NCI-H2081 (cell line): ENCODE measurements at regions not wholly inside any gene's neighbourhood (a gene's known extent, or its start where the extent isn't known, plus 50 kb on each side); places are given as distances from the start of the nearest gene placed in this dataset.
"Not testable (repeated sequence)": the region's sequence is repeated elsewhere in the genome, so short reads cannot be mapped to it uniquely, and the experiment has no call there.

Experiments used
- DNase-seq, 2 experiments: peaks; one replicate each; lab custom pipeline; 2025; lab: John Stamatoyannopoulos, UW

GRCh38 chr2:40579247-40579646, 127.4 kb upstream of the SLC8A1 start:
- no peak for DNase-seq

DNA sequence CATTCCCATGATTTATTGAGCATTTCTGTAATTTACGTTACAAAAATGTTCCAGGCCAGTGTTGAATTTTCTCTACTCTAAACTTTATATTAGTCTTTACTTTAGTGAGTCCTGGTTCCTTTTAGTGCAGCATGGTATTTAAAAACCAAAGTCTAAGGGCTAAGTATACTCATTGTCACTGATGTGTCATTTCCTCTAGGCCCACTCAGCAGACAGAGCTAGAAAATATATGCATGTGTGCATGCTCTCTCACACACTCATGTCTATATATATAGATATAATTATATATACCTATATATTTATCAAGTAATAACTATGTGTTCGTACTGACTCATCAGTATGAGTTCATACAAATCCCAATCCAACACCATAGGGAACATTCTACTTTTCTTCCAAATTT, 132.5 kb upstream of the SLC8A1 start:
- DNase-seq = no peak

GRCh38 chr2:40591774-40592173, 139.9 kb upstream of the SLC8A1 start:
- DNase-seq = no peak

- no peak for DNase-seq
Measured at GRCh38 chr2:40592218-40592617, 140.3 kb upstream of the SLC8A1 start.

GRCh38 chr2:40606862-40607261, 155.0 kb upstream of the SLC8A1 start:
- no peak for DNase-seq

- no peak for DNase-seq
Measured at GRCh38 chr2:40611196-40611595, 159.3 kb upstream of the SLC8A1 start.

- no peak for DNase-seq
Measured at GRCh38 chr2:40625849-40626248, 174.0 kb upstream of the SLC8A1 start.

- DNase-seq = no peak
Measured at GRCh38 chr2:40628556-40628955, 176.7 kb upstream of the SLC8A1 start.

DNA sequence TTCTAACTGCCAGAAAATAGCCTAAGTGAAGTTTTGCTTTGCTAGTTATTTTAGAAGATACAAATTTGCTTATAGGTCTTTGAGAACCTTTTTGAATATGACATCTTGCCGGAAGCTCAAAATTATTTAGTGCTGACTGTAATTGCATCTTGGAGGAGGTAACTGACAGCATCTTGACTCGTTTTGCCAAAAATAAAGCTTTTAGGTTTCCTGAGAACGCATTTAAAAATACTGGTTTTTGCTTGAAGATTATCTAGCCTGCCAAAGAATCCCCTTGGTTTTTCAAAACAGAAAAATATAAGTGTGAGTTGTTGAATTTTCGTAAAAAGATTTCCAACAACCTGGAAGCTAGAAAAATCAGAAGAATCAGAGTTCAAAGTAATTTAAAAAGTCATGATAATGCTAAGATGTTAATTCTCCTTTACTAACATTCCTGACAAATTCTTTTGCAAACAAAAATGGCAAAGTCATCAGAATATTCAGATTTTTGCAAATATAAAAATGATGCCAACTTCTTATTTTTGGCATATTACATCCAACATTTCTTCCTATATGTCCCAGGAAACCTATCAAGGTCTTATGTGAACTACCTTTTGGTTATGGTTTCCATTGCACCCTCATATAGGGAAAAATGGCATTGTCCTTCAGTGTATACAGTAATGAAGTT, 178.0 kb upstream of the SLC8A1 start:
- DNase-seq = no peak

DNA sequence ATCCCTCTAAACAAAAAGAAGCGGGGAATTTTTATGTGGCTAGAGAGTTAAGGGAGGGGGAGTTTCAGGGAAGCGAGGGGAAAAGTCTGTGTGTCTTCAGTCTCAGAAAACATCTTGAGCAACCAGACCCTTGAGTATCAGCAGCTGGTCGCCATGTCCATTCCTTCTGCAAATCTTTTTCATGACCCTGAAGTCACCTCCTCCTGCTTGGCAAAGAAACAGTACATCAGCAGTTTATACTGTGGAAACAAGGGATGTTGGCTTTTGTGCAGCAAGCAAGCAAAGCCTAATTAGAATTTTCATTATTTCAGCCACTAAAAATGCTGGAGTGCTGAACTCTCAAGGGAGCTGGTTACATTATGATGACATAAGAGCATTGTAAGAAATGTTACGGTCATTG, 187.4 kb upstream of the SLC8A1 start:
- DNase-seq = no peak

GRCh38 chr2:40642237-40642636, 190.3 kb upstream of the SLC8A1 start:
- DNase-seq = peak in 1 of 2 experiments; percentile 25

DNA sequence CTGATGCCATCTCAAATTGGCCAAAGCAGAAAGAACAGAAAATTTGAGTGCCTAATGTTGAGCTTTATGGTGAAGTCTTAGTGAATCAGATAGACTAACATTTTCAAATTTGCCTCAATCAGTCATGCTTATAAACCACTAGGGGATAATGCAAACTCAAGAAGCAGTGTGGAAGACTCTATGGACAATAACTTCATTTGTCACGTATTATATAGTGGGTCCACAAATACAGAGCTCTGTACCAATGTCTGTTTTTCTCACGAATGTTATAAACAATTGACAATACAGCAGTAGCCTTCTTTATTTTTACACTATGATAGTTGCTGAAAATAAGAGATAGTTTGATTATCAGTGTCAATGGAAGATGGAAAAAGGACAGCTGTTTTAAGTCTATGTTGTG, 190.8 kb upstream of the SLC8A1 start:
- no peak for DNase-seq

DNA sequence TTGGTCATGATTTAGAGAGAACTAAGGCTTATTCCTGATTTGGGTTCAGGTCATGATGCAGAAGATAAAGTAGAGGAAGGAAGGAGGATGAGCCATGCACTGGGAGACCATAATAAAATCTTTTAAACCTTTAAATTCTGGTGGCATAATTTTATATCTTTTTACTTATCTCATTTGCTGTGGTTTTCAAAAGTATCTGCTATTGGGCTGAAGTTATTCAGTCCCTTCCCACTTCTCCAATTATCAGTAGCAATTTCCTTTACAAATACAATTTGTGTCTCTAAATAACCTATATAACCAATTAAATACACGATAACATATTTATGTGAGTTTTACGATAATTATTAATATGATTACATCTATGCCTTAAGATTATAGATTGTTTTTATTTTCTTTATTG, 194.8 kb upstream of the SLC8A1 start:
- no peak for DNase-seq

DNA sequence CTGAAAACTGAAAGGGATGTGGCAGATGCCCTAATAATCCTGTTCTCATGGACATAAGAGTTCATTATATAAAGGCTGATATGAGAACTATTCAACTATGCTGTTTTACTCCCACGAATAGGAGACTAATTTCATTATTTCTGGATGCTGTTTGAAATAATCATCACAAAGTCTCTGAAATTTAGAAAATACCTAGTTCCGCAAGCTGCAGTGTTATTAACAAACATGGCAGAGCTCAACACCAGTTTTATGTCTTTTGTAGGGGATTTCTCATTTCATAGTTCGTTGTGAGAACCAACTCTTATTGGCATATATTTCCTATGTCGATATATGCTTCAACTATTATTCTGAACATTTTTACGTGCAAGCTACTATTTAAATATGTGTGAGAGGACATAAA, 200.3 kb upstream of the SLC8A1 start:
- DNase-seq = no peak

- DNase-seq = no peak
Measured at GRCh38 chr2:40653829-40654228, 201.9 kb upstream of the SLC8A1 start.

DNA sequence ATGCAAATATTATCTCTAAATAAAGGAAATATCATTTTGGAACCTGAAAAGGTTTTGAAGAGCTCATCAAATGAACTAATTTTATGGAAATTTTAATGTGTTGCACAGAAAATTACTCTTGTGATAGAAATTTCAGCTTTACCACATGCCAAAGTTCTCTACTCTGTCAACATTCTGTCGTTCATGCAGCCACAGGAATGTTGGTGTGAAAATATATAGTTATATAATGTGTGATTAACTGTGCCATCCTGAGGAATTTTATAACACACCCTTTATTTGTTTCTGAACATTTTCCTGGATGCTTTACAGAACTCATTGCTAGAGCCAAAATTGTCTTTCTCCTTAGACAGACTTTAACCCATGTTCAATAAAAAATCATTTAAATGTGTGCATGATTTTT, 202.5 kb upstream of the SLC8A1 start:
- no peak for DNase-seq

GRCh38 chr2:40658941-40659340, 207.1 kb upstream of the SLC8A1 start:
- DNase-seq = no peak

DNA sequence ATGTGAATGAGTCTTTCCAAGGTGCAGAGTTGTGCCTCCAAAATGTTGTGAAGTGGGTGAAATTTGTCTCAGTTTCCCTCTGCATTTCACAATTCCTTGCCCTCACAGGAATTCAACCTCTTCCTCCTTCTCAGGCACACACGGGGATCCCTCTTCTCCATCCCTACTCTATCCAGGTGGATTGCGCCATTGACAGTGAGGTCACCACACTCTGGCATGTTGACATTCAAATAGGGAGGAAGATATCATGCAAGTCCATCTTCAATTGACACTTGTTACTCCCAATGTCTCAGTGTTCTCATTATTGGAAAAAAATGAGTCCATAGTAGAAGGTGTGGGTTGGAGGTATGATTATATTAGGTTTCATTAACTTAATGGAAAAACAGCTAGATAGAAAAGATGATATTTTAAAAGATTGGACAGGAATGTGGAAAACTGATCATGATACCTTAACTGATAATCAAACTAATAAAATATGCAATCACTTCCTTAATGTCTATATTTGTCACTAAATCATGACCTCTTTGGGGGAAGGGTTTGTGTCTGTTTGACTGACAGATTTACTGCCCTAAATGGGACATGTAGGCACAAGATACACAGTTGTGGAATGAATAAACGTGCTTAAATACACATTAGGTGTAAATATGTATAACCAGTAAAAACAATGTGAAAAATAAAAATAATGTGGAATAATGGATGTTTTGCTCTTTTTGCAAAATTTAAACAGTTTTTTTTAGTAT, 213.8 kb upstream of the SLC8A1 start:
- no peak for DNase-seq

GRCh38 chr2:40666398-40666797, 214.5 kb upstream of the SLC8A1 start:
- DNase-seq = no peak

DNA sequence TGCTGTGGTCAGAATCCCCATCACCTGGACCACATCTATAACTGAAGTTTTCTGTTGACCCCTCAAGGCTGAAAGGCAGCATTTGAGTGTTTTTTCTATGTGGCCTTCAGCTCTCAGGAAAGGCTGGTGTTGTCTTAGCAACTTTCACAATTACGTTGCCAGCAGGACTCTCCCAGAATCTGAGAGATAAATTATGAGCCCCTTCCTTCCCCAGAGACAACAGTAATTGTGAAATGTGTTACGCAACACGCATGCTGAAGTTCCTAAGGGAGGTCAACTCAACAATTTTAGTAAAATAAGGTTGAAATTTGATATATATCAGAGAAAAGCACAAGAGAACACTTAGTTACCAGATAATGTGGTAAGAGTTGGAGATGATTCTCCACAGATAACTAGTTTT, 216.5 kb upstream of the SLC8A1 start:
- DNase-seq = no peak

GRCh38 chr2:40676134-40676790, 224.4 kb upstream of the SLC8A1 start:
- DNase-seq = not testable (repeated sequence)

DNA sequence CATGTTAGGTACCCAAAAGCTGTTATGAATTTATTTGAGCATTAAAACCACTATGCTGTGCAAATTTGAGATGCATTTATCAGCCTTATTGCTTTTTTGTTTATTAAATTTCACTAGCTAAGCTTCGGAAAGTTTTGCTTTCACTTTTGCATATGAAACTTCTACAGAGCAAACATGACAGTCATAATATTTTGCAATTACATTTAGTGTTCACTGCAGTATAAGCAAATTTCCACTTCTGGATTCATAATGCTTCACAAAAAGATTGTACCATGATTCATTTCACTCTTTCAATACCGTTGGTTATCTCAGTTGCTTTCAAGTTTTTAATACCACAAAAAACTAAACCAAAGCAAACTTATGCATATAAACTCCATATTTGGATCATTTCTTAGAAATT, 228.7 kb upstream of the SLC8A1 start:
- no peak for DNase-seq

GRCh38 chr2:40690036-40690435, 238.1 kb upstream of the SLC8A1 start:
- no peak for DNase-seq
